22Rv1 (cell line): ENCODE measurements at regions not wholly inside any gene's neighbourhood (a gene's known extent, or its start where the extent isn't known, plus 50 kb on each side); places are given as distances from the start of the nearest gene placed in this dataset.

Experiments
- ZFX ChIP-seq: fragments of 450-650 bp; IDR thresholded peaks from 2 replicates; pipeline ENCODE4 v1.6.1; 2017; ENCODE audit warnings: antibody characterized with exemption, borderline replicate concordance
- TF ChIP-seq, protein P1 (sequence below): fragments of 450-650 bp; IDR thresholded peaks from 2 replicates; pipeline ENCODE4 v1.5.1; 2017; ENCODE audit warnings: mild to moderate bottlenecking

DNA sequence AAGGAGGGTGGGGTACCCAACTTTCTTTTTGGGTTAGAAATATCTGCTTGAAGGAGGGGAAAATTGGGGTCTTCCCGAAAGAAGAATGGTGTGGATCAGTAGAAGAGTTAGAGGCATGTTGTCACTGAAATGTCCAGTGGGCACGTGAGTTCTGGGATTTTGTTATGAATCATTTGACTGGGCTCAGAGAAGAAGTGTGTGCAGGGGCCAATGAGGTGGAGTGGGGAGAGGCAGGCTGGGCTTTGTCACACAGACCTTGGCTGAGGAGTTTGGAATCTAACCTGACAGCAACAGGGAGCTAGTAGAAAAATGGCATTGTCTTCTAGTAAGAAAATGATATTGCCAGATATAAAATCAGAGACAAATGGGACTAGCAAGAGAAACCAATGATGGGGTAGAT lies 436.8 kb downstream of the MFSD1 start:
- TF ChIP-seq, protein P1, sequence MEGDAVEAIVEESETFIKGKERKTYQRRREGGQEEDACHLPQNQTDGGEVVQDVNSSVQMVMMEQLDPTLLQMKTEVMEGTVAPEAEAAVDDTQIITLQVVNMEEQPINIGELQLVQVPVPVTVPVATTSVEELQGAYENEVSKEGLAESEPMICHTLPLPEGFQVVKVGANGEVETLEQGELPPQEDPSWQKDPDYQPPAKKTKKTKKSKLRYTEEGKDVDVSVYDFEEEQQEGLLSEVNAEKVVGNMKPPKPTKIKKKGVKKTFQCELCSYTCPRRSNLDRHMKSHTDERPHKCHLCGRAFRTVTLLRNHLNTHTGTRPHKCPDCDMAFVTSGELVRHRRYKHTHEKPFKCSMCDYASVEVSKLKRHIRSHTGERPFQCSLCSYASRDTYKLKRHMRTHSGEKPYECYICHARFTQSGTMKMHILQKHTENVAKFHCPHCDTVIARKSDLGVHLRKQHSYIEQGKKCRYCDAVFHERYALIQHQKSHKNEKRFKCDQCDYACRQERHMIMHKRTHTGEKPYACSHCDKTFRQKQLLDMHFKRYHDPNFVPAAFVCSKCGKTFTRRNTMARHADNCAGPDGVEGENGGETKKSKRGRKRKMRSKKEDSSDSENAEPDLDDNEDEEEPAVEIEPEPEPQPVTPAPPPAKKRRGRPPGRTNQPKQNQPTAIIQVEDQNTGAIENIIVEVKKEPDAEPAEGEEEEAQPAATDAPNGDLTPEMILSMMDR, result no peak
- no peak for TF ChIP-seq ZFX
